Caki2 (cell line): ENCODE measurements at regions not wholly inside any gene's neighbourhood (a gene's known extent, or its start where the extent isn't known, plus 50 kb on each side); places are given as distances from the start of the nearest gene placed in this dataset.

Experiments
- DNase-seq: peaks from one replicate; pipeline ENCODE4 v3.0.0-alpha.2; 2015; ENCODE audit warnings: low read depth
- in situ Hi-C: cut with HindIII; loops from 2 replicates; pipeline ENCODE4 v1.10.0; 2016; ENCODE audit warnings: low sequenced_read_pairs, low pct_unique_long_range_greater_than_20kb, mixed read lengths

DNA sequence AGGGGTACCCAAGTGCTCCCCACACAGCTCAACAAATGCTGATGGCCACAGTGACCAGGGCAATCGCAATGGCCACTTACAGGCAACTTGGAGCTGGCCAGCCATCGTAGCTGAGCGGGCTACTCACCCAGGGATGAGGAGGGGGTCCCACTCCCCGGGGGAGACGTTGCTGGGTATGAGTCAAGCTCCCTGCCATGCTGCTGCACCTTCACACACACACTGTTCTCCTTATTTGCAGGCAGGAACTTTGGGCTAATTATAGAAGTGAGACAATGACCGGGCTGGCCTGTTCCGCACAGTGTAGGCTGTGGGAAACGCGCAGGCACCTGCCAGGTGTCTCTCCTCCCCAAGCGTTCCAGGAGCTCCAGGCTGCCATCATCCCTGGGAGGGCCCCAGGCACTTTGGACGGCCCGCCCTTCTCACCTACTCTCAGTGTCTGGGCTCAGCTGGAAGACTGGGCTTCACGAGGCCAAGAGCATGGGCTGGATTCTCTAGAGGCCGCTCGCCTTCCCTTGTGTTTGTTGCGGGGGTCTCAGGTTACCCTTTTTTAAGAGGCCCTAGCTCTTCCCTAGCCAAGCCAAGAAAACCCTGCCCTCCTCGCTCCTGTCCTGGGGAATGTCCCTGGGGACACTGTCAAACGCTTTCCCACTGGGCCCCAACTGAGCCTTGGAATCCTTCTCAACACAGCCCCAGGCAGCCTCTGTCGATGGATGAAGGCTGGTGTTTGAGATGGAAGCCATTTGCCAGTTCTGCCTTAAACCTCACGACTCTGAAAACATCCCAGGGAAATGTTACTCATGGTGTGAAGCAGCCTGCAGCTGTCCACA is 73.0 kb downstream of the RTL6 start:
- in situ Hi-C loops: no loop called here
- DNase-seq: no peak

- no peak for DNase-seq
- in situ Hi-C loops: no loop called here
These were observed 73.7 kb downstream of the RTL6 start for GRCh38 chr22:44424359-44424682.

- in situ Hi-C loops: no loop called here
- DNase-seq: no peak
These were observed 74.3 kb downstream of the RTL6 start for GRCh38 chr22:44423556-44424358.

GRCh38 chr22:44422746-44423380 is 75.2 kb downstream of the RTL6 start:
- no peak for DNase-seq
- in situ Hi-C loops: no loop called here

- in situ Hi-C loops: no loop called here
These were observed 78.6 kb downstream of the RTL6 start for GRCh38 chr22:44419429-44419828.

DNA sequence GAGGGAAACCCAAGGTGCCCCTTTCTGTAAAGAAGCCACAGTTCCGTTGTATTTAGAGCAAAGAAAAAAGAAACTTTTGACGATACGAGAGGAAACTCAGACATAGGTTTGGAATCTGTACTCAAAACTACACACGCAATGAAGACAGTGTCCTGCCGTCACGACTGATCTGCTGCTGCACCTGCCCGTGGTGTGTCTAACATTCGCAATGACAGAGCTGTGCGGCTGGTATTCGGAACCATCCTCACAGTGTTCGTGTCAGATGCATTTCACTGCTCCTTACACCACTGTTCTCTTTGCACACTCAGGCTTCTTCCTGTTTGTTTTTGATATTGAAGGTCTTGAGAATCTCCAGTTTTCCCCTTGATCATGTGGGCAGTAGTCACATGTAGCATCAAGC is 84.8 kb downstream of the RTL6 start:
- no peak for DNase-seq
- in situ Hi-C loops: no loop called here

More at GRCh38 chr22:44419429-44419828, 78.6 kb downstream of the RTL6 start:
- no peak for DNase-seq

GRCh38 chr22:44412136-44412731 is 85.8 kb downstream of the RTL6 start:
- no peak for DNase-seq
- in situ Hi-C loops: no loop called here

DNA sequence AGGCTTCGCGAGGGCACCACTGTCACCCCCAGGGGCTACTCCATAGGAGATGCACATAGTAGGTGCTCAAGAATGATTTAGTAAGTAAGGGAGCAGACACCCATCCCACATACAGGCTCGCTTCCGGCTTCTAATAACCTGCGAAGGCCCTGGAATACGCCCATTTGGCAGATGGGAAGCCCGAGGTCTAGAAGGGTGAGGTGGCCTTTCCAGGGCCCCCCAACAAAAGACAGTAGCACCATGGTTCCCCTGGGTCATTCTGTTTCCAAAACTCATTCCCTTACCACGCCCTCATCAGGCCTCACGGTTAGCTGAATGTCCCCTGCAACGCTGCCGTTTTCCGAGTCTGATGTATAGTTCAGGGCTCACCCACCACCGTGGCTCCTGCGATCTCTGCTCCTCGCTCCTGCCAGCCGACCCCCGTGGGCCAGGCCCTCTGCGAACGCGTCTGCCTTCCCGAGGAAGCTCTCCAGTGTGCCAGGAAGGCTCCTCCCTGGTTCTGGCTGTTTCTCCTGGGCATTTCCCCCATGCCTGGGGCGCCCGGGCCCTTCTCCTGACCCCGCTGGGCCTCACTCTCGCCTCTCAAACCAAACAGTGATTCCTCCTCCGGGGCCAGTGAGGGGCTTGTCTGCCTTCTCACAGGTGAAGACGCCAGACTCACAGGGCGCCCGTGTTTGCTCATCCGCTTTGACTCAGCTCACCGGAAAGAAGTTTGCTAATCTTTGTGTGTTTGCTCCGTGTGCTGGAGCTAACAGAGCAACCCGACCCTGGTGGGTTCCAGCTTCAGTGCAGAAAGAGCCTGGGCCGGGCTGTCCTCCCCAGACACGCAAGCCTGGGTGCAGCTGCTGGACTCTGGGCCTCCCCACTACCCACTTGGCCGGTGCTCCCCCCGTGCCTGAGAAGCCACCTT is 86.6 kb downstream of the RTL6 start:
- no peak for DNase-seq
- in situ Hi-C loops: no loop called here

DNA sequence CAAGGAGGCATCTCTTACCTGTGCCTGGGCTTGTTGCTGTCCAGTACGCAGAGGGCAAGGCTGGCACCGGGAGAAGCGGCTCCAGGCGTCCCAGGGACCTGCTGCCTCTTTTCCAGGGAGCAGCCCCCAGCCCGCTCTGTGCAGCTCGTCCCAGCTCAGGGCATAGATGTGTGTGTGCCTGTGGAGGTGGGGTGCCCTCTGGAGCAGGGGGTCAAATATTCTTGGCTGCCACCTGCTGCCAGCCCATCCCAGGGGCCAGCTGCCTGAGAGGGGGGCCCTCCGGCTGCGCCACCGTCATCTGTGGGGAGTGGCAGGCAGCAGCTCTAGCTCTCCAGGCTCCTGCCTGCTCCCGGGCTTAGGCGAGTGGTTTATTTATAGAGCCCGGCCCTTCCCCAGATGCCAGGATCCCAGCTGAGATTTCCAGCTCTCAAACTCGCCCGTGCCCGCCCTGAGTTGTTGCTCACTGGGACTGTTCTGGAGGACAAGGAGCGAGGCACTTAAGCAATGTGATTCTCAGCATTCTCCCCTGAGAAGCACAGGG is 87.5 kb downstream of the RTL6 start:
- in situ Hi-C loops: no loop called here

DNA sequence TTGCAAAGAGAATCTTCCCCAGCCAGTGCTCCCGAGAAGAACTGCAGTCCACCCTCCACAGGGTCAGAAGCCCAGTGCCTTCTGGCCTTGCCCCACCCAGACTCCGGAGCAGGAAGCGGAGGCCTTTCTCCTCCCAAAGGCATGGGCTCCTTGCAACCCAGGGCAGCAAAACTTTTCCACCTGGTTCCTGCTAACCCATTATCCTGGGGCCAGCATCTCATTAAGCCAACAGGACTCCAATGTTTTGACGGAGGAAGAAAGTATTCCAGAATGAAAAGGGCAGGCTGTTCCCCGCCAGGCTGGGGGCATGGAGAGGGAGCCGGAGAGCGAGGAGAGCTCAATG is 88.1 kb downstream of the RTL6 start:
- DNase-seq: no peak
- in situ Hi-C loops: no loop called here

More for the DNA sequence above, 87.5 kb downstream of the RTL6 start:
- DNase-seq: no peak

- in situ Hi-C loops: no loop called here
- no peak for DNase-seq
These were observed 88.6 kb downstream of the RTL6 start for GRCh38 chr22:44409211-44409973.

- in situ Hi-C loops: no loop called here
- no peak for DNase-seq
These were observed 89.2 kb downstream of the RTL6 start for GRCh38 chr22:44408829-44409192.

- in situ Hi-C loops: no loop called here
- DNase-seq: no peak
These were observed 89.8 kb downstream of the RTL6 start for GRCh38 chr22:44407987-44408828.

GRCh38 chr22:44407171-44407986 is 90.7 kb downstream of the RTL6 start:
- in situ Hi-C loops: no loop called here
- no peak for DNase-seq

DNA sequence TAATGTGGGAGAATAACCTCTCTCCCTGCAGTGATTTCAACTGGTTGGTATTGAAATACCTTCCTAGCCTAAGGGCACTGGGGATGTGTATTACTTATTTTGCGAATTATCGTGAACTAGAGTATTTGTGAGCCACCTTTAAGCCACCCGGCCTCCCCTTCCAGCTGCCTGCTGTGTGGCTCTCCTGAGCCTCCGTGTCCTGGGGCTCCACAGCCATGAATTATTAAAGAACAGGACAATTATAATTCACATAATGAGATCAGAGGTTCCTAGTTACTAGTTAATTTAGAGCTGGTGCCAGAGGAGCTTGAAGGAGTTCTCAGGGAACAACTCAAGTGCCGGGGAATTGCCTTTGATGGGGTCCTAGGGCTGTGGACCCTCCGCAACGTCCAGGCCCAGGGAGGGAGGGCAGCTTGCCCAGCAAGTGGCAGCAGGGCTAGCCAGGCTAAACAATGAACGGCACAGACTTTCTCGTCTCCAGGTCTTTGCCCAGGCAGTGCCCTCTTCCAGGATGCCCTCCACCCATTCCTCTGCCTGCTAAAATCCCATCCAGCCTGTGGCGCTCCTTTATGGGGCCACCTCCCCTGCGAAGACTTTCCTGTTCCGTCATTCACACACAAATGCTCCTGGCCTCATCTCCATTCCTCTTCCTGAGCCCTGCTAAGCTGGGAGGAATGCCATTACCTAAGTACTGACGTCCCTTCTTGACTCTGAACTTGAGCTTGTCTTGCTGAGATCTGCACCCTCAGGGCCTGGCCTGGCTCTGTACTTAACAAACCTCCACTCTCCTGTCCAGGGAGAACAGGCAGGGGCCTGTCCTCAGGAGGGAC is 91.5 kb downstream of the RTL6 start:
- no peak for DNase-seq
- in situ Hi-C loops: no loop called here
